Stimulated activated naive CD8-positive, alpha-beta T cell treated with anti-CD3 and anti-CD28 coated beads, Interleukin-15, amount 100 ng/mL, for 72 hours (primary cell): ENCODE measurements at regions not wholly inside any gene's neighbourhood (a gene's known extent, or its start where the extent isn't known, plus 50 kb on each side); places are given as distances from the start of the nearest gene placed in this dataset.
"Not testable (repeated sequence)": the region's sequence is repeated elsewhere in the genome, so short reads cannot be mapped to it uniquely, and the experiment has no call there.

ENCODE experiments used
- ATAC-seq: fragments of 150-1000 bp; cut with Tn5 transposase; 2 replicates; pipeline ENCODE4 v1.10.0; 2021; ENCODE audit warnings: mild to moderate bottlenecking, moderate library complexity
- DNase-seq, 2 donors: peaks; one replicate each; pipeline ENCODE4 v3.0.0; 2021 to 2022
- H3K27ac Mint-ChIP-seq, 2 donors: one replicate each; pipeline ENCODE4 v1.8.0; 2022; ENCODE audit warnings: mild to moderate bottlenecking in 2 of 2, mixed read lengths in 2 of 2, moderate library complexity in 2 of 2
- H3K27me3 Mint-ChIP-seq: one replicate; pipeline ENCODE4 v1.8.0; 2022; ENCODE audit warnings: mixed read lengths
- H3K4me1 Mint-ChIP-seq: one replicate; pipeline ENCODE4 v1.8.0; 2022; ENCODE audit warnings: mild to moderate bottlenecking, mixed read lengths
- H3K4me3 Mint-ChIP-seq, 2 donors: one replicate each; pipeline ENCODE4 v1.8.0; 2022; ENCODE audit warnings: mild to moderate bottlenecking in 2 of 2, mixed read lengths in 2 of 2, moderate library complexity in 1 of 2
- H3K9me3 Mint-ChIP-seq, 2 donors: one replicate each; pipeline ENCODE4 v1.8.0; 2022; ENCODE audit warnings: mixed read lengths in 2 of 2

DNA sequence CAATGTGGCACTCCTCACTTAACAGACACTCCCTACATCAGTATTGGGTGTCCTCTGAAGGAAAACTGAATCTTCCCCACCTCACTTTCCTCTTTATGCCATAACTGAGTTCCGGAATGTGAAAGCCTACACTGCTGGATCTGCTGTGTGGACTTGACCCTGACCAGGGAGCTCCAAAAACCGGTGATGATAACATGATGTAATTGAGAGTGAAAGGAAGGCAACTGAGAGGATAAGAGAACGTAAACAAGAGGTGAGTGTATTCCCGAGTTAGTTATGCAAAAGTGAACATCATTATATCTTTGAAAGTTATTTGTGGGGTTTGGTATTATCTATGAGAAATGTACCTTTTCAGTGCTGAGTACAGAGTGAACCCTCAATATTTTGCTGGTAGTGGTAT lies 1794.8 kb downstream of the MRPL39 start:
- DNase-seq = no peak
- H3K4me3 Mint-ChIP-seq = no peak overlapping the region
- no peak for ATAC-seq
- no peaks in the 10 kb centered on the region for H3K4me1 Mint-ChIP-seq
- H3K27me3 Mint-ChIP-seq = no peaks in the 10 kb centered on the region
- H3K9me3 Mint-ChIP-seq = no peaks in the 10 kb centered on the region
- H3K27ac Mint-ChIP-seq = no peak overlapping the region

DNA sequence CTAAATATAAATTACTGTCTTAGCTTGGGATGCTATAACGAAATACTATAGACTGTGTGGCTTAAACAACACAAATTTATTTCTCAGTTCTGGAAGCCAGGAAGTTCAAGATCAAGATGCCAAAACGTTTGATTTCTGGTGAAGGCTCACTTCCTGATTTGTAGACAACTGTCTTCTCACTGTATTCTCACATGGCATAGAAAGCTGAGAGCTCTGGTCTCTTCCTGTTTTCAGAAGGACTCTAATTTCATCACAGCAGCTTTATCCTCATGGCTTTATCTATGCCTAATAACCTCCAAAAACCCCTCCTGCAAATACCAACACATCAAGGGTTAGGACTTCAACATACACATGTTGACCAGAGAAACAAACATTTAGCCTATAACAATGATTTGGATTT lies 1795.5 kb downstream of the MRPL39 start:
- Mint-ChIP-seq H3K9me3 (no peaks in the 10 kb centered on the region), H3K27ac (no peak overlapping the region), H3K4me3 (no peak overlapping the region), H3K27me3 (no peaks in the 10 kb centered on the region), H3K4me1 (no peaks in the 10 kb centered on the region)
- ATAC-seq (no peak), DNase-seq (no peak)

DNA sequence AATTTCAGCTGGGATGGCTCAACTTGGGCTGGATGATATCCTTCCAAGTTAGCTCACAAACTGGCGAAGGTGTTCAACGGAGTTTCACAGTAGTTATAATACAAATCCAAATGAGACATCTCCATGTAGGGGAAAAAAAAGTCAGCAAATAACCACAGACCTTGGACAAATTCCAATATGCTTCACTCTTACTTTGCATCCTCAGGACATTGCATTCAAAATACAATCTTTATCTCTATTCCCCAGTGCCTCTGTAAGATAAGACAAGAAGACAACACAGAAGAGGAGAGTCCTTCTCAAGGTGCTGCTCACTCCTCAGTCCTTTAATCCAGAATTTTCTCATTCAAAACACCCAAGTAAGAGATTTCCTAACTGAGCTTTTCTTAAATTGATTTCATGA lies 1797.7 kb downstream of the MRPL39 start:
- H3K9me3 Mint-ChIP-seq = no peaks in the 10 kb centered on the region
- ATAC-seq (no peak), DNase-seq (no peak)
- no peaks in the 10 kb centered on the region for H3K4me1 Mint-ChIP-seq
- H3K4me3 Mint-ChIP-seq = no peak overlapping the region
- no peaks in the 10 kb centered on the region for H3K27me3 Mint-ChIP-seq
- no peak overlapping the region for H3K27ac Mint-ChIP-seq

DNA sequence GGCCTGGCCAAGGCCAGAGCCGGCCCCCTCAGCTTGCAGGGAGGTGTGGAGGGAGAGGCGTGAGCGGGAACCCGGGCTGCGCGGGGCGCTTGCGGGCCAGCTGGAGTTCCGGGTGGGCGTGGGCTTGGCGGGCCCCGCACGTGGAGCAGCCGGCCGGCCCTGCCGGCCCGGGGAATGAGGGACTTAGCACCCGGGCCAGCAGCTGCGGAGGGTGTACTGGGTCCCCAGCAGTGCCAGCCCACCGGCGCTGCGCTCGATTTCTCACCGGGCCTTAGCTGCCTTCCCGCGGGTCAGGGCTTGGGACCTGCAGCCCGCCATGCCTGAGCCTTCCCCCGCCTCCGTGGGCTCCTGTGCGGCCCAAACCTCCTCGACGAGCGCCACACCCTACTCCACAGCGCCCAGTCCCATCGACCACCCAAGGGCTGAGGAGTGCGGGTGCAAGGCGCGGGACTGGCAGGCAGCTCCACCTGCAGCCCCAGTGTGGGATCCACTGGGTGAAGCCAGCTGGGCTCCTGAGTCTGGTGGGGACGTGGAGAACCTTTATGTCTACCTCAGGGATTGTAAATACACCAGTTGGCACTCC lies 1800.2 kb downstream of the MRPL39 start:
- not testable (repeated sequence) for H3K9me3 Mint-ChIP-seq, H3K4me3 Mint-ChIP-seq, H3K27ac Mint-ChIP-seq, ATAC-seq, H3K4me1 Mint-ChIP-seq, H3K27me3 Mint-ChIP-seq, DNase-seq

DNA sequence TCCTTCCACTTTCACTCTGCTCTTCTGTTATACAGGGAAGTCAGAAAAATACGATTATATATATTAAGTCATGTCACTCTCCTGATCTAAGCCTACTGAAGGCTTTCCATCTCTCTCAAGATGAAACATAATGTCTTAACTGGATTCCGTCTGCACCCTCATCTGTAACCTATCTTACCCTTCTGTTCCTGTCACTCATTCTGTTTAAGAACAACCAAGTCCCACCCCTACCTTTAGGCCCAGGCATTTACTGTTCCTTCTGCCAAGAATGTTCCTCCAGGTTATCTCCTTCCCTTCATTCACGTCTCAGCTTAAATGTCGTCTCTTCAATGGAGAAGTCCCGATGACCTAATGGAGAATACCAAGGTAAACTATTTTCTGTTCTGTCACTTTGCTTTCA lies 1802.4 kb downstream of the MRPL39 start:
- no peak overlapping the region for H3K27ac Mint-ChIP-seq
- ATAC-seq = no peak
- no peaks in the 10 kb centered on the region for H3K27me3 Mint-ChIP-seq
- peaks cover 7 to 14% of the 10 kb centered on the region in 2 donors for H3K9me3 Mint-ChIP-seq
- DNase-seq = no peak
- peaks cover 5% of the 10 kb centered on the region for H3K4me1 Mint-ChIP-seq
- no peak overlapping the region for H3K4me3 Mint-ChIP-seq

DNA sequence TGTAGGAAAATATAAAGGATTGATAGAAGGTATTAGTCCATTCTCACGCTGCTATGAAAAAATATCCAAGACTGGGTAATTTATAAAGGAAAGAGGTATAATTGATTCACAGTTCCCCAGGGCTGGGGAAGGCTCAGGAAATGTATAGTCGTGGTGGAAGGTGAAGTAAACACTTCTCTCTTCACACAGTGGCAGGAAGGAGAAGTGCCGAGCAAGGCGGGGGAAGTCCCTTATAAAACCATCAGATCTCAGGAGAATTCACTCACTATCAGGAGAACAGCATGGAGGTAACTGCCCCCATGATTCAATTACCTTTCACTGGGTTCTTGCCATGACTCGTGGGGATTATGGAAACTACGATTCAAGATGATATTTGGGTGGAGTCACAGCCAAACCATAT lies 1806.0 kb downstream of the MRPL39 start:
- Mint-ChIP-seq H3K27me3 (no peaks in the 10 kb centered on the region), H3K4me1 (peaks cover 5% of the 10 kb centered on the region), H3K9me3 (peaks cover 7 to 14% of the 10 kb centered on the region in 2 donors), H3K27ac (no peak overlapping the region), H3K4me3 (no peak overlapping the region)
- no peak for DNase-seq
- ATAC-seq = peak; percentile 46

DNA sequence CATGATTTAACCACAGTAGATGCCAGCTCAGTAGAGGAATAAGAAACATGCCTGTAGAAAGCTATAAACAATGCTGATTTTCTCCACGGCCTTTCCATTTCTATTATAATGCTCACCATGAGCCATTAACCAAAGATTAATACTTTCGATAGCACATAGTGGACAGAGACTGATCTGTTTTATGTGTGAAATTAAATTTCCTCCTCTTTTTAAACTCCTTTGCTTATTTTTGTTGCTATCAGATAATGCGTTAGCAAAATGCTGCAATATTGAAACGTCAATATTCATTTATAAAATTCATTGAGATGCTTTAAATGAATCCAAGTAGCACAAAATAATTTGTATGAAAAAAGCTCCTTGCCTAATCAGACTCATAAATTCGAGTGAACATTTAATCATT lies 1807.9 kb downstream of the MRPL39 start:
- ATAC-seq = no peak
- Mint-ChIP-seq H3K4me1 (peaks cover 5% of the 10 kb centered on the region), H3K4me3 (no peak overlapping the region), H3K27ac (no peak overlapping the region), H3K27me3 (no peaks in the 10 kb centered on the region), H3K9me3 (peaks cover 7 to 14% of the 10 kb centered on the region in 2 donors)
- DNase-seq = no peak

DNA sequence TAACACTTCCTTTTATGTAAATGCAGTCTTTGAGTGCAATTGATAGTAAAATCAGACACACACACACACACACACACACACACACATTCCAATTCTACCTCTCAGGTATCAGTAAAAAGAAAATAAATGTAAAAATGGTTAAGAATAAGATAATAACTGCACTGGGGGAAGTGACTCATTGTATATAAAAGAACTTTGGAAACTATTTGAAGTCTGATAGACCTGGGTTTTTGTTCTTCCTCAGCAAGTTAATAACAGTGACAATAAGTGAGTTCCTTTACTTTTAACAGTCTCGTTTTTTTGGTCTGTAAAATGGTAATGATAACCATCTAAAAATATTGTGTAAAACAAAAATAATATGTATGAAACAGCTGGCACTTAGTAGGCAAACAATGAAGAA lies 1815.0 kb downstream of the MRPL39 start:
- ATAC-seq = no peak
- H3K4me3 Mint-ChIP-seq = no peak overlapping the region
- no peaks in the 10 kb centered on the region for H3K4me1 Mint-ChIP-seq
- no peaks in the 10 kb centered on the region for H3K27me3 Mint-ChIP-seq
- H3K27ac Mint-ChIP-seq = no peak overlapping the region
- peaks cover 4 to 6% of the 10 kb centered on the region in 2 donors for H3K9me3 Mint-ChIP-seq
- DNase-seq = no peak

DNA sequence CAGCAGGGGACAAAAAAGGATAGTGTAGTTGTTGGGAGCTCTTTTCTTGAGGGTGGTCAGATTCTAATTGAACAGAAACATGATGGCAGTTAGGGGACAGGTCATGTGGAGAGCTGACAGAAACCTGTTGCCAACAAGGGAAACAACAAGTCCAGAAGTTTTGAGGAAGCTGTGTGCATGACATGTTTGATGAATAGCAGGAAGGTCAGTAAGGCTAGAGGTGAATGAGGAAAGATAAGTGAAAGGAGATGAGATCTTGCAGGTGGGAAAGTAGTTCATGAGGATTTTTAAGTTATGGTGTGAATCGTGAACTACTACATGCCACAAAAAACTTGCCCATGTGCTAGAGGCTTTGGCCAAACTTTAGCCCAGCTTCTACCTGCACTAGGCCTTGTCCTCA lies 1817.4 kb downstream of the MRPL39 start:
- no peak overlapping the region for H3K4me3 Mint-ChIP-seq
- H3K27me3 Mint-ChIP-seq = no peaks in the 10 kb centered on the region
- no peak for ATAC-seq
- no peaks in the 10 kb centered on the region for H3K4me1 Mint-ChIP-seq
- no peak overlapping the region for H3K27ac Mint-ChIP-seq
- peaks cover 4 to 6% of the 10 kb centered on the region in 2 donors for H3K9me3 Mint-ChIP-seq
- DNase-seq = no peak

DNA sequence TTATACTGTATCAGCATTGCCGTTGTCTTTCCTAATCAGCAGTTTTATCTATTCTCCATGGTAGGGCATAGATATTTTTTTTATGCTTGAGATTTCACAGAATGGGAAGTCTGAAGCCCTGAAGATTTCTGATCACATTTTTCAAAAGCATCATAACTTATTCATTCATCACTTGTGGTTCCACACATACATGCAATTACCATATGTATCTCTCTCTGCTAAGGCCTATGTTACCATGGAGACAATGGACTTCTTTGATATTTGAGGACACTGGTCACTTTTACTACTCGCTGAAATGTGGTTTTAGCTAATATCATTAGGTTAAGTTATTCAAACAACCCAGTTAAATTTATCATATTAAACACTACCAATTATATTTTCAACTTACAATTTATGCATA lies 1827.0 kb downstream of the MRPL39 start:
- Mint-ChIP-seq H3K27me3 (no peaks in the 10 kb centered on the region), H3K9me3 (no peaks in the 10 kb centered on the region), H3K4me1 (no peaks in the 10 kb centered on the region), H3K4me3 (no peak overlapping the region), H3K27ac (no peak overlapping the region)
- no peak for ATAC-seq
- DNase-seq = no peak

DNA sequence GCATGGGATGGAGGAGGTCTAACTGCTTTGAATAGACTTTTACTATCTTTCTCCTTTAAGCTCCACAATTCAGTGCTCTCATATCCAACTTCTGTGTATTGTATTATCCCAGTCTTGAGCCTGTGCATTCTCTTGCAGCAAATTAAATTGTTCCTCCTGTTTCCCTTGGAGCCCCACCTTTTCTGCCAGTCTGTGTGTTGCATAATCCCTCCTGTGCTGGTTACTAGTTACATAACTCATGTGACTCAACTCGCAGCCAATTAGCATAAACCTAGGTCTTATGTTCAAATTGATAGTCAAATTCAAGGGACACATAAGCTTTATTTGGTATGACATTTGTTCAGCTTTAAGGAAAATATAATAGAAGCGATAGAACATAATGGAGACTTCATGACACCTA lies 1863.5 kb downstream of the MRPL39 start:
- no peak overlapping the region for H3K27ac Mint-ChIP-seq
- no peaks in the 10 kb centered on the region for H3K4me1 Mint-ChIP-seq
- H3K4me3 Mint-ChIP-seq = no peak overlapping the region
- H3K9me3 Mint-ChIP-seq = peaks cover 4 to 12% of the 10 kb centered on the region in 2 donors
- H3K27me3 Mint-ChIP-seq = no peaks in the 10 kb centered on the region
- ATAC-seq (no peak), DNase-seq (no peak)

DNA sequence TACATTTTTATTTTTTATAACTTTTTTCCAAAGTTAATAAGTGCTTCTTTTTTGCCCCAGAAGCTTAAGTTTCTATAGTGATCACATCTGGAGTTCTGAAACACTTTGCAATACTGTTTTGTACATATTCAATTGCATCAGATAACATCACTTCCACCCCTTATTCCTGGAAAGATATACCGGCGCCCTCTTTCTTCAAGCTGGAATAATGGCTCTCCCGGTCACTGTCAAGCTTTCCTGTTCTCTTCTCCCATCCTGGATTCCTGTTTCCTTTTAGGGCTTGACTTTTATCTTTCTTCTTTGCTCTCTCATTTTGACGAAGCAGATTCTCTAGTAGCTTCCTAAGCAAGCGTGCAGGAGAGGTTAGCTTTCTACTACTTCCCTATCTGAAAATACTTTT lies 1866.8 kb downstream of the MRPL39 start:
- ATAC-seq (no peak), DNase-seq (no peak)
- H3K27me3 Mint-ChIP-seq = no peaks in the 10 kb centered on the region
- H3K9me3 Mint-ChIP-seq = peaks cover under 1 to 1% of the 10 kb centered on the region in 2 donors
- H3K4me1 Mint-ChIP-seq = no peaks in the 10 kb centered on the region
- H3K27ac Mint-ChIP-seq = no peak overlapping the region
- H3K4me3 Mint-ChIP-seq = no peak overlapping the region

DNA sequence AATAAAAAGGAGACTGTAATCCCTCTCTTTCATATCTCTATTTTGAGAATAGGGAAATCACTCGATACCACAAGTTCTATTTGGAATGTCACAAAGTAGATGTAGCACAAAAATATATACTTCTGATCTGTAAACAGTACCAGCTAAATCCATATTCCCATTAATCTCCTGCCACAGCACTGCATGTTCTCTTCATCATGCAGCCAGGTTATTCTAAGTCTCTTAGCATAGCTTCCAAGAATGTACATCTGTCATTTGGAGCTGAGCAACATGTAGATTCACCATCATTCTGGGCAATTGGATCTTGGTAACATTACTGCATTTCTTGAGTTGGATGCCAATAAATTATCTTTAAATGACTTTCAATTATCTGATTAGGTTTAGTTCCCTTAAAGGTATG lies 1874.5 kb downstream of the MRPL39 start:
- Mint-ChIP-seq H3K4me1 (no peaks in the 10 kb centered on the region), H3K27ac (no peak overlapping the region), H3K9me3 (no peaks in the 10 kb centered on the region), H3K4me3 (no peak overlapping the region), H3K27me3 (no peaks in the 10 kb centered on the region)
- ATAC-seq (no peak), DNase-seq (no peak)

DNA sequence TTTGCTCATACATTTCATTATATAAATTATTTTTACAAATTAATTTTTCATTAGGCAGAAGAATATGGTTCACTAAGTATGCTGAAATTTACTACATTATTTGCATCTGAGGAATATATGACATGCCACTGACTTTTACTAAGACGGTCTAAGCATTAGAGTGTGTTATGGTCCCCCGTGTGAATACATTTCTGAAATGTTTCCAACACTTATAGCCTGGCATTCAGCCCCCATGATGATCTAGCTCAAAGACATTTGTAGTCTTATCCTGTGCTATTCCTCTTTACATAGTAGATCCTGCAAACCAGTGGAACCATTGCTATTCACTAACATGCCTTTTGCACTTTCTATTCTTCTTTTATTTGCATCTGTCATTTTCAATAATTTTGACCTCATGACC lies 1878.0 kb downstream of the MRPL39 start:
- H3K27me3 Mint-ChIP-seq = no peaks in the 10 kb centered on the region
- no peak overlapping the region for H3K27ac Mint-ChIP-seq
- H3K4me1 Mint-ChIP-seq = no peaks in the 10 kb centered on the region
- H3K4me3 Mint-ChIP-seq = no peak overlapping the region
- DNase-seq (no peak), ATAC-seq (no peak)
- H3K9me3 Mint-ChIP-seq = no peaks in the 10 kb centered on the region

DNA sequence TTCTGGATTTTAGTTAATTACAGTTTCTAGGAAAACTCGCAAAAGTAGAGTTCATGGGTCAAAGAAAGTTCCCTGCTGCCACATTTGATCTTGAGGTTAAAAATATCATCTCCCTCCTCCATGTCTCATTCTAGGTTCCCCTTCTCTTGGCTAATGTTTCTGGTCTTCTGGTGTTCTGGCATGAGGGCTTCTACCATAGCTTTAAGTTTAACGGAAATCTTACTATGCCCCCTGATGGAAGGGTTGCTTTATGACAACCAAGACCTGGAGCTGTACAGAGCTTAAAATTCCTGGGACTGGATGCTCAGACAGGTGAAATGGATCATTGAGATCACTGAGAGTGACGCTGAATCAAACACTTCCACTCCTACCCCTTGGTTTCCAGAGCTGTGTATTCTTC lies 1881.7 kb downstream of the MRPL39 start:
- H3K9me3 Mint-ChIP-seq = no peaks in the 10 kb centered on the region
- DNase-seq = no peak
- H3K27me3 Mint-ChIP-seq = no peaks in the 10 kb centered on the region
- no peak for ATAC-seq
- no peak overlapping the region for H3K27ac Mint-ChIP-seq
- H3K4me1 Mint-ChIP-seq = no peaks in the 10 kb centered on the region
- no peak overlapping the region for H3K4me3 Mint-ChIP-seq

DNA sequence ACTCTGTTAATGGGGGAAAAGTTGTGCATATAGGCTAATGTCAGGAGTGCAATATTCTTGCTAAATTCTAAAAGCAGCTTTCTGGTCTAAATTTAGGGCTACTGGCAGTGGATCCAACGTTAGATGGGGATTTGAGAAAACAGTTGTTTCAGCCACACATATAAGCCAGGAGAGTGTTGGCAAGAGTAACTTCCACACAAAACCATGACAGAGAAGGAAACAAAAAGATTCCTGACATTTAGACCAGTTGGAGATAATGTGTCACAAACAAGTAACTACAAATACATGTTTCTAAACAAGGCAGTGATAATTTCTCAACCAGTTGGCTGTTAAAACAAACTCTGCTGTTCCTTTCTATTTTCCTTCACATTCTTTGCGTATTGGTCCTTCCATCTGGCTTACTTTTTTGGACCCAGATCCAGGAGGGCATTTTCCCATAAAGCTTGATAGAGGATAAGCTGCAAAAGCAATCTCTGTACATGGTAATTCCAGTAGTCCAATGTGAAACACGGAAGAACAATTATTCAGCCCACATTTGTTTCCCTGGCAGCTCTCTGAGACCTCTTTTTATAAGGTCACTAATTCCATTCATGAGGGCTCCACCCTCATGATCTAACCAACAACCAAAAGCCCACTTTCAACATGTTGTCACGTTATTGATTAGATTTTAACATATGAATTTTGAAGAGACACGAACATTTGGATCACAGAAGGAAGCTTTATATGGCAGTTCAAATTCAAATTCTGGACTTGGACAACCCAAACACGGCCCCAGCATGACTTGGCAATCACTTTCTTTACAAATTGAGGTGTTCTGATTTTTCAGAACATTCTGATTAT lies 1888.6 kb downstream of the MRPL39 start:
- Mint-ChIP-seq H3K9me3 (no peaks in the 10 kb centered on the region), H3K27ac (no peak overlapping the region), H3K27me3 (peaks cover 22% of the 10 kb centered on the region), H3K4me1 (no peaks in the 10 kb centered on the region), H3K4me3 (no peak overlapping the region)
- DNase-seq (no peak), ATAC-seq (no peak)

DNA sequence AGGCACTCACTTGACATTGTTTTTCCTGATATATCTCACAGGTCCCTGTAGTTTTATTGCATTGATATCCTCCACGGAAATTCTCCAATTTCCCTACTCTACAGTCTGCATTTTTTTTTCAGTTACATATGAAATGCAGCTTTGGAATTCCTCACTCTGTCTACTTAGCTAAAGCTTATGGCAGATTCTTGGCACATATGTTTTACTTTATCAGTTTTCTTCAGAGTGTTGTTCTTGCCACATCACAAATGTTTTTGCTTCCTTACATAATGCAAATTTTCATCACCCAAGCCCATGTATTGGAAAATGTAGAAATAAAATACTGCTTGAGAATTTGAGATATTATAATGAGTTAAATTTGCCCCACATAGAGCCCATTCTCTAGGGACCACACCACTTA lies 1895.1 kb downstream of the MRPL39 start:
- no peak overlapping the region for H3K4me3 Mint-ChIP-seq
- H3K9me3 Mint-ChIP-seq = no peaks in the 10 kb centered on the region
- DNase-seq (no peak), ATAC-seq (no peak)
- H3K27me3 Mint-ChIP-seq = peaks cover 14% of the 10 kb centered on the region
- H3K27ac Mint-ChIP-seq = no peak overlapping the region
- H3K4me1 Mint-ChIP-seq = no peaks in the 10 kb centered on the region
